Mesenchymal stem cell (in vitro differentiated cells and primary cell): ENCODE measurements at regions not wholly inside any gene's neighbourhood (a gene's known extent, or its start where the extent isn't known, plus 50 kb on each side); places are given as distances from the start of the nearest gene placed in this dataset.

ENCODE experiments used
- DNase-seq: peaks from one replicate; pipeline ENCODE4 v3.0.0-alpha.2; 2013
- H2AFZ ChIP-seq: one replicate; pipeline ENCODE4 v1.6.1; 2013; ENCODE audit warnings: low read depth, mild to moderate bottlenecking, control low read depth, inconsistent platforms, low read length, moderate library complexity
- H2AK5ac ChIP-seq: 2 replicates; pipeline ENCODE4 v1.6.1; 2013; ENCODE audit warnings: low read length, moderate library complexity, mild to moderate bottlenecking, inconsistent platforms; ENCODE audit not compliant: severe bottlenecking
- H2BK120ac ChIP-seq: one replicate; pipeline ENCODE4 v1.6.1; 2013; ENCODE audit warnings: low read depth, mild to moderate bottlenecking, inconsistent platforms, low read length, moderate library complexity
- H2BK12ac ChIP-seq, 2 experiments: one replicate each; pipeline ENCODE4 v1.6.1; 2013; ENCODE audit warnings: inconsistent platforms in 2 of 2, low read length in 2 of 2, mild to moderate bottlenecking in 2 of 2, moderate library complexity in 2 of 2, control low read depth in 1 of 2
- H2BK15ac ChIP-seq: one replicate; pipeline ENCODE4 v1.6.1; 2013; ENCODE audit warnings: mild to moderate bottlenecking, low read depth, inconsistent platforms; ENCODE audit not compliant: poor library complexity, severe bottlenecking
- H2BK5ac ChIP-seq: 2 replicates; pipeline ENCODE4 v1.6.1; 2013; ENCODE audit warnings: low read depth, mild to moderate bottlenecking, low read length, control low read depth, inconsistent platforms; ENCODE audit not compliant: poor library complexity, severe bottlenecking
- H3K14ac ChIP-seq, 2 experiments: one replicate each; pipeline ENCODE4 v1.6.1; 2013; ENCODE audit warnings: inconsistent platforms in 2 of 2, low read length in 2 of 2, control low read depth in 1 of 2, mild to moderate bottlenecking in 1 of 2, moderate library complexity in 1 of 2
- H3K18ac ChIP-seq, 2 experiments: one replicate each; pipeline ENCODE4 v1.6.1; 2013; ENCODE audit warnings: inconsistent platforms in 2 of 2, low read length in 2 of 2, control low read depth in 1 of 2, low read depth in 1 of 2, mild to moderate bottlenecking in 1 of 2
- H3K23ac ChIP-seq, 2 experiments: one replicate each; pipeline ENCODE4 v1.6.1; 2013; ENCODE audit warnings: inconsistent platforms in 2 of 2, low read length in 2 of 2, mild to moderate bottlenecking in 2 of 2, moderate library complexity in 2 of 2, control low read depth in 1 of 2
- H3K27ac ChIP-seq: 2 replicates; pipeline ENCODE4 v1.5.1; 2013; ENCODE audit warnings: mild to moderate bottlenecking, moderate library complexity, low read length, control low read depth, inconsistent platforms; ENCODE audit not compliant: poor library complexity, severe bottlenecking
- H3K27me3 ChIP-seq, 2 experiments: 2 replicates each; pipeline versions ENCODE4 v1.6.1 to v1.7.0; 2013; ENCODE audit warnings: low read length in 2 of 2, mild to moderate bottlenecking in 2 of 2, moderate library complexity in 2 of 2, control low read depth in 1 of 2, inconsistent platforms in 1 of 2; ENCODE audit not compliant: control insufficient read depth in 1 of 2, insufficient read depth in 1 of 2
- H3K36me3 ChIP-seq, 2 experiments: 2 replicates each; pipeline versions ENCODE4 v1.6.1 to v1.7.0; 2013; ENCODE audit warnings: low read length in 2 of 2, control low read depth in 1 of 2, inconsistent platforms in 1 of 2, low read depth in 1 of 2, mild to moderate bottlenecking in 1 of 2; ENCODE audit not compliant: insufficient read depth in 2 of 2, control insufficient read depth in 1 of 2
- H3K4ac ChIP-seq, 2 experiments: one replicate each; pipeline ENCODE4 v1.6.1; 2013; ENCODE audit warnings: inconsistent platforms in 2 of 2, low read length in 2 of 2, mild to moderate bottlenecking in 2 of 2, moderate library complexity in 2 of 2, control low read depth in 1 of 2, low read depth in 1 of 2
- H3K4me1 ChIP-seq: 2 replicates; pipeline ENCODE4 v1.6.1; 2013; ENCODE audit warnings: low read depth, low read length, control low read depth; ENCODE audit not compliant: control insufficient read depth, insufficient read depth
- H3K4me2 ChIP-seq: 2 replicates; pipeline ENCODE4 v1.6.1; 2013; ENCODE audit warnings: low read length, mild to moderate bottlenecking, inconsistent platforms; ENCODE audit not compliant: poor library complexity, severe bottlenecking
- H3K4me3 ChIP-seq, 2 experiments: 2 replicates each; pipeline versions ENCODE4 v1.5.1 to v1.7.0; 2013; ENCODE audit warnings: low read length in 2 of 2, mild to moderate bottlenecking in 2 of 2, control low read depth in 1 of 2, low read depth in 1 of 2; ENCODE audit not compliant: insufficient read depth in 1 of 2
- H3K79me1 ChIP-seq: replicated peaks from 2 replicates; pipeline ENCODE4 v1.6.1; 2013; ENCODE audit warnings: mild to moderate bottlenecking, control low read depth, low read length, inconsistent platforms; ENCODE audit not compliant: poor library complexity, severe bottlenecking
- H3K9ac ChIP-seq: 2 replicates; pipeline ENCODE4 v1.7.0; 2013; ENCODE audit warnings: mild to moderate bottlenecking, low read length, moderate library complexity
- H3K9me3 ChIP-seq: 2 replicates; pipeline ENCODE4 v1.7.0; 2013; ENCODE audit warnings: mild to moderate bottlenecking, low read length; ENCODE audit not compliant: control insufficient read depth
- H4K8ac ChIP-seq: one replicate; pipeline ENCODE4 v1.6.1; 2013; ENCODE audit warnings: inconsistent platforms, mild to moderate bottlenecking, low read length, moderate library complexity
- H4K91ac ChIP-seq: one replicate; pipeline ENCODE4 v1.6.1; 2013; ENCODE audit warnings: mild to moderate bottlenecking, low read length, inconsistent platforms
- WGBS: methylation state at CpG from one replicate; pipeline ENCODE4 v1.1.7; 2013; ENCODE audit warnings: mixed read lengths; 5-methylcytosine and 5-hydroxymethylcytosine counted together

GRCh38 chr5:4254736-4255135, 659.1 kb downstream of the IRX1 start:
- WGBS, result 100% methylated on average over 2 of the region's 6 CpGs
- H2BK12ac ChIP-seq, result no peak overlapping the region

DNA sequence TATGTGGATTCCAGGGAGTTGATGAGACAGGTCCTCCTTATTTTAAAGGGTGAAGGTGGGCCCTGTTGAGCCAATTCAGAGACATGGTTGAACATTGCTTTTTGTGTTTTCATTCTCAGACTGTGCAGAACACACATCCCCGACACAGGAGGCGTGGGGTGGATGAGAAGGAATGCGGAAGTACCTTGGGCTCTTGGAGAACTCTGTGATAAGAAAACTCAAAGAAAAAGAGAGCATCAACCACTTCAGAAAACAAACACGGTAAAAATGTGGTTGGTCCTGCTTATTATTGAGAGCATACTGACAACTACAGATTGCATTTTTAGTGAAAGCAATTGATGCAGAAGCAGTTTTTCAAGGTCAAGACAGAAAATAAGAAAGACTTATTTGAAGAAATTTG, 659.8 kb downstream of the IRX1 start:
- no peaks in the 10 kb centered on the region for H3K4me1 ChIP-seq
- H3K18ac ChIP-seq, result no peak overlapping the region
- H2AK5ac ChIP-seq, result no peak overlapping the region
- 75% methylated on average over 4 of the region's 4 CpGs for WGBS
- H2BK120ac ChIP-seq, result no peak overlapping the region
- no peak for DNase-seq
- no peak overlapping the region for H3K23ac ChIP-seq
- H2BK5ac ChIP-seq, result no peak overlapping the region
- no peaks in the 10 kb centered on the region for H3K27me3 ChIP-seq
- H3K4me2 ChIP-seq, result no peak overlapping the region
- H3K79me1 ChIP-seq, result no peaks in the 10 kb centered on the region
- H2AFZ ChIP-seq, result no peak overlapping the region
- H3K14ac ChIP-seq, result no peak overlapping the region
- H3K9me3 ChIP-seq, result peaks cover 9% of the 10 kb centered on the region
- H3K36me3 ChIP-seq, result no peaks in the 10 kb centered on the region
- H2BK12ac ChIP-seq, result no peak overlapping the region
- no peak overlapping the region for H3K4ac ChIP-seq
- H4K8ac ChIP-seq, result no peak overlapping the region
- H3K27ac ChIP-seq, result no peak overlapping the region
- H4K91ac ChIP-seq, result no peak overlapping the region
- no peak overlapping the region for H3K4me3 ChIP-seq
- no peak overlapping the region for H3K9ac ChIP-seq
- H2BK15ac ChIP-seq, result no peak overlapping the region

More at GRCh38 chr5:4254736-4255135, 659.1 kb downstream of the IRX1 start:
- H4K8ac ChIP-seq, result no peak overlapping the region
- H3K4ac ChIP-seq, result no peak overlapping the region
- no peak overlapping the region for H3K23ac ChIP-seq
- no peak overlapping the region for H3K18ac ChIP-seq
- H2BK5ac ChIP-seq, result no peak overlapping the region
- H2BK120ac ChIP-seq, result no peak overlapping the region
- no peak overlapping the region for H3K14ac ChIP-seq
- no peak overlapping the region for H2BK15ac ChIP-seq
- no peak overlapping the region for H3K9ac ChIP-seq
- no peaks in the 10 kb centered on the region for H3K36me3 ChIP-seq
- H2AK5ac ChIP-seq, result no peak overlapping the region
- H3K9me3 ChIP-seq, result peaks cover 8% of the 10 kb centered on the region
- H3K4me1 ChIP-seq, result no peaks in the 10 kb centered on the region
- no peaks in the 10 kb centered on the region for H3K27me3 ChIP-seq
- DNase-seq, result no peak
- no peak overlapping the region for H3K4me3 ChIP-seq
- H3K79me1 ChIP-seq, result no peaks in the 10 kb centered on the region
- no peak overlapping the region for H2AFZ ChIP-seq
- no peak overlapping the region for H3K4me2 ChIP-seq
- H3K27ac ChIP-seq, result no peak overlapping the region
- no peak overlapping the region for H4K91ac ChIP-seq

DNA sequence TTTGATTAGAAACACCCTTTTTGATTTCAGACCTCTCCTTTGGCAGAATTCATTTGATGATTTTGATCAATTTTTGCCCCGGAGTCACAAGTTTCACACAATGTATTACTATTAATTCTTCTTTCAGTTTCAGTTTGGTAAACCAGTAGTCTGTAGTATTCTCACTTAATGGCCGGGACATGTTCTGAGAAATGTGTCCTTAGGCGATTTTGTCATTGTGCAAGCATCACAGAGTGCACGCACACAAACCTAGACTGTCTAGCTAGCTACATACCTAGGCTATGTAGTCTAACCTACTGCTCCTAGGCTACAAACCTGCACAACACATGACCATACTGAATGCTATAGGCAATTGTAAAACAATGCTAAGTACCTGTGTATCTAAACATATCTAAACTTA, 662.5 kb downstream of the IRX1 start:
- Histone ChIP-seq H2BK5ac (no peak overlapping the region), H2BK15ac (no peak overlapping the region), H3K4me2 (no peak overlapping the region), H3K27me3 (no peaks in the 10 kb centered on the region), H3K14ac (no peak overlapping the region), H3K9me3 (peaks cover 10% of the 10 kb centered on the region), H3K23ac (no peak overlapping the region), H3K18ac (no peak overlapping the region), H3K79me1 (no peaks in the 10 kb centered on the region), H3K4ac (no peak overlapping the region), H3K4me1 (no peaks in the 10 kb centered on the region), H4K8ac (no peak overlapping the region), H3K36me3 (no peaks in the 10 kb centered on the region), H2AK5ac (no peak overlapping the region), H4K91ac (no peak overlapping the region), H3K27ac (no peak overlapping the region), H2AFZ (no peak overlapping the region), H2BK120ac (no peak overlapping the region), H3K9ac (no peak overlapping the region), H2BK12ac (no peak overlapping the region), H3K4me3 (no peak overlapping the region)
- 92% methylated on average over 3 of the region's 4 CpGs for WGBS
- no peak for DNase-seq

GRCh38 chr5:4271193-4271592, 675.6 kb downstream of the IRX1 start:
- Histone ChIP-seq H4K91ac (no peak overlapping the region), H3K27me3 (no peaks in the 10 kb centered on the region), H3K4me2 (no peak overlapping the region), H2BK120ac (no peak overlapping the region), H2AFZ (no peak overlapping the region), H3K79me1 (no peaks in the 10 kb centered on the region), H2BK15ac (no peak overlapping the region), H3K9me3 (peaks cover 33% of the 10 kb centered on the region), H3K9ac (no peak overlapping the region), H3K4me3 (no peak overlapping the region), H3K23ac (no peak overlapping the region), H3K4me1 (no peaks in the 10 kb centered on the region), H2AK5ac (no peak overlapping the region), H3K27ac (no peak overlapping the region), H3K4ac (no peak overlapping the region), H2BK12ac (no peak overlapping the region), H3K18ac (no peak overlapping the region), H3K14ac (no peak overlapping the region), H2BK5ac (no peak overlapping the region), H3K36me3 (no peaks in the 10 kb centered on the region), H4K8ac (no peak overlapping the region)
- DNase-seq, result no peak
- 75% methylated on average over 2 of the region's 2 CpGs for WGBS
